Spleen (tissue), 11 donors: ENCODE measurements at regions not wholly inside any gene's neighbourhood (a gene's known extent, or its start where the extent isn't known, plus 50 kb on each side); places are given as distances from the start of the nearest gene placed in this dataset.

ENCODE experiments used
- DNase-seq: peaks from one replicate; pipeline ENCODE4 v3.0.0-alpha.2; 2020
- H3K27ac ChIP-seq, 8 donors: fragments of 200-600 bp; sonication (generic) in 7 of 8; 1 replicate in 4 of 8; 2 replicates in 4 of 8; pipeline versions ENCODE4 v1.5.0 to v1.8.0; 2016 to 2021; ENCODE audit warnings: inconsistent platforms in 4 of 8, mild to moderate bottlenecking in 4 of 8, moderate library complexity in 1 of 8
- H3K27me3 ChIP-seq, 7 donors: fragments of 200-600 bp; sonication (generic) in 6 of 7; replicated peaks in 1 of 7; 1 replicate in 4 of 7; 2 replicates in 3 of 7; pipeline versions ENCODE4 v1.5.0 to v1.8.0; 2016 to 2021; ENCODE audit warnings: inconsistent platforms in 3 of 7, mild to moderate bottlenecking in 1 of 7
- H3K36me3 ChIP-seq, 6 donors: fragments of 200-600 bp; sonication (generic) in 5 of 6; 1 replicate in 4 of 6; 2 replicates in 2 of 6; pipeline versions ENCODE4 v1.5.0 to v1.8.0; 2016 to 2021; ENCODE audit warnings: inconsistent platforms in 2 of 6
- H3K4me1 ChIP-seq, 6 donors: fragments of 200-600 bp; sonication (generic) in 5 of 6; 1 replicate in 3 of 6; 2 replicates in 3 of 6; pipeline versions ENCODE4 v1.5.0 to v1.8.0; 2016 to 2021; ENCODE audit warnings: inconsistent platforms in 3 of 6
- H3K4me3 ChIP-seq, 8 donors: fragments of 200-600 bp; sonication (generic) in 7 of 8; 1 replicate in 4 of 8; 2 replicates in 4 of 8; pipeline versions ENCODE4 v1.5.0 to v1.8.0; 2016 to 2021; ENCODE audit warnings: inconsistent platforms in 4 of 8, mild to moderate bottlenecking in 4 of 8, moderate library complexity in 2 of 8
- H3K9me3 ChIP-seq, 8 donors: fragments of 200-600 bp; sonication (generic) in 7 of 8; 1 replicate in 4 of 8; 2 replicates in 4 of 8; pipeline versions ENCODE4 v1.5.0 to v1.8.0; 2016 to 2021; ENCODE audit warnings: inconsistent platforms in 4 of 8
- CTCF ChIP-seq, 11 experiments: fragments of 200-600 bp in 7 of 11; fragments of 450-650 bp in 4 of 11; sonication (generic) in 4 of 11; IDR thresholded peaks in 8 of 11; conservative IDR thresholded peaks in 3 of 11; 1 replicate in 7 of 11; 2 replicates in 4 of 11; pipeline versions ENCODE4 v1.4.0 to v1.8.0; 2016 to 2021; ENCODE audit warnings: antibody characterized with exemption in 11 of 11, inconsistent platforms in 4 of 11, mild to moderate bottlenecking in 1 of 11
- POLR2A ChIP-seq, 3 donors: fragments of 450-650 bp; IDR thresholded peaks; one replicate each; pipeline ENCODE4 v1.5.1; 2017; ENCODE audit warnings: antibody characterized with exemption in 3 of 3, mild to moderate bottlenecking in 1 of 3
- POLR2AphosphoS5 ChIP-seq, 3 donors: sonication (generic); formaldehyde crosslinking; IDR thresholded peaks; one replicate each; pipeline ENCODE4 v1.5.1; 2017; ENCODE audit warnings: antibody characterized with exemption in 3 of 3
- WGBS, 5 donors: extraction: QIAGEN DNeasy Blood & Tissue Kit in 3 of 5; methylation state at CpG; one replicate each; pipeline versions ENCODE4 v1.1.5 to v1.1.7; 2013 to 2018; 5-methylcytosine and 5-hydroxymethylcytosine counted together
- intact Hi-C: fragments of 100-400 bp; cut with DNase I; formaldehyde crosslinking; loops from one replicate; pipeline ENCODE4 v1.15.0; 2023; ENCODE audit warnings: low total_unique reads
- donor health status: healthy with polysubstance abuse.
- donor health status: DM: no; HTN: no; CAD: no; lungs with moderate emphysema.
- donor health status: DM: no; HTN: no; CAD: no.
- donor health status: Bipolar disorder and iron deficiency.
- donor health status: healthy.
- donor health status: DM: no; HTN: no; CAD: no.
- donor health status: DM: yes; HTN: yes; CAD: no.

- Histone ChIP-seq H3K4me3 (no peak overlapping the region), H3K27ac (no peak overlapping the region), H3K4me1 (no peaks in the 10 kb centered on the region), H3K27me3 (no peaks in the 10 kb centered on the region), H3K36me3 (no peaks in the 10 kb centered on the region), H3K9me3 (no peaks in the 10 kb centered on the region)
- DNase-seq: no peak
- intact Hi-C loops: no loop called here
- 38 to 52% (median 43%) methylated on average over 1 of the region's 1 CpG for WGBS, 5 donors
- TF ChIP-seq POLR2AphosphoS5 (IDR thresholded peaks at IDR 0.05): no peak
- TF ChIP-seq CTCF (IDR thresholded peaks at IDR 0.05 in 8 of 11, conservative IDR thresholded peaks at IDR 0.05 in 3 of 11): no peak
- TF ChIP-seq POLR2A (IDR thresholded peaks at IDR 0.05): no peak
Observed at GRCh38 chr9:106312906-106313305, 550.1 kb upstream of the ZNF462 start.

GRCh38 chr9:106314476-106314875, 548.5 kb upstream of the ZNF462 start:
- WGBS, 5 donors: 79 to 90% (median 82%) methylated on average over 1 of the region's 1 CpG
- H3K36me3 ChIP-seq: no peaks in the 10 kb centered on the region
- no peaks in the 10 kb centered on the region for H3K27me3 ChIP-seq
- TF ChIP-seq POLR2AphosphoS5 (IDR thresholded peaks at IDR 0.05) (no peak), POLR2A (IDR thresholded peaks at IDR 0.05) (no peak), CTCF (IDR thresholded peaks at IDR 0.05 in 8 of 11, conservative IDR thresholded peaks at IDR 0.05 in 3 of 11) (no peak)
- no peaks in the 10 kb centered on the region for H3K4me1 ChIP-seq
- DNase-seq: no peak
- no peaks in the 10 kb centered on the region for H3K9me3 ChIP-seq
- intact Hi-C loops: no loop called here
- no peak overlapping the region for H3K27ac ChIP-seq
- H3K4me3 ChIP-seq: no peak overlapping the region

GRCh38 chr9:106321394-106322180, 541.4 kb upstream of the ZNF462 start:
- no peak for TF ChIP-seq POLR2A (IDR thresholded peaks at IDR 0.05)
- no peak for TF ChIP-seq POLR2AphosphoS5 (IDR thresholded peaks at IDR 0.05)
- no peak for TF ChIP-seq CTCF (IDR thresholded peaks at IDR 0.05 in 8 of 11, conservative IDR thresholded peaks at IDR 0.05 in 3 of 11)
- Histone ChIP-seq H3K27me3 (no peaks in the 10 kb centered on the region), H3K4me3 (no peak overlapping the region), H3K9me3 (no peaks in the 10 kb centered on the region), H3K36me3 (no peaks in the 10 kb centered on the region), H3K27ac (no peak overlapping the region), H3K4me1 (no peaks in the 10 kb centered on the region)
- no peak for DNase-seq
- 76 to 89% (median 83%) methylated on average over 5 of the region's 5 CpGs for WGBS, 5 donors
- intact Hi-C loops: loop anchor here (10.0 kb wide), 1 partner anchor 97 kb away; no protein-coding TSS in a partner anchor

GRCh38 chr9:106322706-106323245, 540.2 kb upstream of the ZNF462 start:
- intact Hi-C loops: loop anchor here (10.0 kb wide), 1 partner anchor 98 kb away; no protein-coding TSS in a partner anchor
- Histone ChIP-seq H3K27ac (no peak overlapping the region), H3K27me3 (no peaks in the 10 kb centered on the region), H3K9me3 (no peaks in the 10 kb centered on the region), H3K36me3 (no peaks in the 10 kb centered on the region), H3K4me1 (no peaks in the 10 kb centered on the region), H3K4me3 (no peak overlapping the region)
- WGBS, 5 donors: 60 to 85% (median 77%) methylated on average over 4 of the region's 4 CpGs
- no peak for DNase-seq
- TF ChIP-seq CTCF (IDR thresholded peaks at IDR 0.05 in 8 of 11, conservative IDR thresholded peaks at IDR 0.05 in 3 of 11) (no peak), POLR2A (IDR thresholded peaks at IDR 0.05) (no peak), POLR2AphosphoS5 (IDR thresholded peaks at IDR 0.05) (no peak)
